ENCODE measurements at regions not wholly inside any gene's neighbourhood (a gene's known extent, or its start where the extent isn't known, plus 50 kb on each side); places are given as distances from the start of the nearest gene placed in this dataset.

DNA sequence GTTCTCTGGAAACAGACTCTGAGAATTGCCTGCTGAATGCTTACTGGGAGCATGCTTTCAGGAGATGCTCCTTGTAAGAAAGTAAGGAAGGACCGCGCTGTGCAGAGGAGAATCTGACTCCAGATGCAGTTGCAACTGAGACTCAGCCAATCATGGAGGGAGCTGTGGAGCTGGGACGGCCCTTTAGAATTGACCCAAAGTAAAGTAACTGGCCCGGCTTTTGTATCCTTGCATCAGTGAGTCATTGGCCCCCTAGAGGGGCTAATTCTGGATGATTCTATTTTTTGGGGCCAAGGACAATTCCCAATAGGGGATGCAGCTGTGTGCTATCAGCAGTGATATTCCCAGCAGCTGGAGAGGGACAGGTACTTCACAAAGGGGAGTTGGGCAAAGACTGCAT lies 170.4 kb downstream of the PTEN start:
- no peak overlapping the region for H3K4me3 ChIP-seq (ENCODE audit: low read depth, low read length)

DNA sequence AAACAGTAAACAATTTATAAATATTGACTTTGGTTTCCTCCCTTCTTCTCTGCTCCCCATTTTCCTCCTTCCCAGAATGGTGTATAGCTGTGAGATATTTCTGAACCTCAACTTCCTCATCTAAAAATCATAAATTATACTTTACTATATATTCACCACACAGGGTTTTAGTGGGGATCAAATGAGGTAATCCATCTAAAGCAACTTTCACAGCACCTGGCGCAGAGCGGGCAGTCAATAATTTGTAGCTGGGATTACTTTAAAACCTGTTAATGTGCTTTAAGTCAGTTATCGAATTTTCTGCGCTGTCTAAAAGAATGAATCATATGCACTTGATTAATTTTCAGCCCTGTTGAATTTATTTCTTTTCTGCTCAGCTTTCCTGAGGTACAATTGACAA lies 172.7 kb downstream of the PTEN start:
- H3K4me3 ChIP-seq (ENCODE audit: low read depth, low read length), result no peak overlapping the region
- TF ChIP-seq, protein P1, sequence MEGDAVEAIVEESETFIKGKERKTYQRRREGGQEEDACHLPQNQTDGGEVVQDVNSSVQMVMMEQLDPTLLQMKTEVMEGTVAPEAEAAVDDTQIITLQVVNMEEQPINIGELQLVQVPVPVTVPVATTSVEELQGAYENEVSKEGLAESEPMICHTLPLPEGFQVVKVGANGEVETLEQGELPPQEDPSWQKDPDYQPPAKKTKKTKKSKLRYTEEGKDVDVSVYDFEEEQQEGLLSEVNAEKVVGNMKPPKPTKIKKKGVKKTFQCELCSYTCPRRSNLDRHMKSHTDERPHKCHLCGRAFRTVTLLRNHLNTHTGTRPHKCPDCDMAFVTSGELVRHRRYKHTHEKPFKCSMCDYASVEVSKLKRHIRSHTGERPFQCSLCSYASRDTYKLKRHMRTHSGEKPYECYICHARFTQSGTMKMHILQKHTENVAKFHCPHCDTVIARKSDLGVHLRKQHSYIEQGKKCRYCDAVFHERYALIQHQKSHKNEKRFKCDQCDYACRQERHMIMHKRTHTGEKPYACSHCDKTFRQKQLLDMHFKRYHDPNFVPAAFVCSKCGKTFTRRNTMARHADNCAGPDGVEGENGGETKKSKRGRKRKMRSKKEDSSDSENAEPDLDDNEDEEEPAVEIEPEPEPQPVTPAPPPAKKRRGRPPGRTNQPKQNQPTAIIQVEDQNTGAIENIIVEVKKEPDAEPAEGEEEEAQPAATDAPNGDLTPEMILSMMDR (IDR thresholded peaks at IDR 0.05; ENCODE audit: control insufficient read depth, extremely low read depth, insufficient read depth), result no peak
- no peak for DNase-seq (ENCODE audit: low read depth)

More for the DNA sequence above, 170.4 kb downstream of the PTEN start:
- no peak for DNase-seq (ENCODE audit: low read depth)
- TF ChIP-seq, protein P1 (IDR thresholded peaks at IDR 0.05; ENCODE audit: control insufficient read depth, extremely low read depth, insufficient read depth), result no peak

DNA sequence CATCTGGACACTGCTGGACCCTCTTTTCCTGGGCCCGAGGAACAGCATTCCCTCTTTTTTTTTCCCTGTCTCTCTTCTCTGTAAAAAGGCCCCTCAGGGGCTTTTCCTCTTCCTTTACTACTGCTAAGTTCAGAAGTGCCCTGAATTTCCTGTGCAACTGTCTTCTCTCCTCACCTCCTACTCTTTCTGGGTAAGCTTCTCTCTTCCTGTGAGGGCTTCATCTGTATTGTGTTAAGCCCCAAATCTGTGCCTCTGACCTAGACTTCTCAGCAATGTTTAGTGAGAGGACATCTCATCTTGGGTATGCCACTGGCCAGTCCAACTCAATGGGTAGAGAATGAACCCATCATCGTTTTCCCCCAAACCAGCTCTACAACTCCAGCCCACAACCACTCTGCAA lies 174.2 kb downstream of the PTEN start:
- H3K4me3 ChIP-seq (ENCODE audit: low read depth, low read length), result no peak overlapping the region
- DNase-seq (ENCODE audit: low read depth), result no peak
- TF ChIP-seq, protein P1 (IDR thresholded peaks at IDR 0.05; ENCODE audit: control insufficient read depth, extremely low read depth, insufficient read depth), result no peak

DNA sequence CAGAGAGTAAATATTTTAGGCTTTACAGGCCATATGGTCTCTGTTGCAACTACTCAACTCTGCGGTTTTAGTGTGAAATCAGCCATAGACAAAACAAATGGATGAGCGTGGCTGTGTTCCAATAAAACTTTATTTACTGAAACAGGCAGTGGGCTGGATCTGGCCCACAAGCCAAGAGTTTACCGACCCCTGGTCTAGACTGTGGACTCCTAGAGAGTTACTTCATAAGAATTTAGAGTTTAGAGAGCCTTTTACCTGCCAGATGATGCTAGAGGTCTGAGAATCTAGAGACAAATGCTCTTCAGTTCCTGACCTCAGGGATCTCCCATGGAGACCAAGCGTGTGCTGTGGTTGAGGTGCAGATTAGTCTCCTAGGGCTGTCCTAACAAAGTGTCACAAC lies 174.8 kb downstream of the PTEN start:
- H3K4me3 ChIP-seq (ENCODE audit: low read depth, low read length), result no peak overlapping the region
- no peak for DNase-seq (ENCODE audit: low read depth)
- TF ChIP-seq, protein P1 (IDR thresholded peaks at IDR 0.05; ENCODE audit: control insufficient read depth, extremely low read depth, insufficient read depth), result no peak

DNA sequence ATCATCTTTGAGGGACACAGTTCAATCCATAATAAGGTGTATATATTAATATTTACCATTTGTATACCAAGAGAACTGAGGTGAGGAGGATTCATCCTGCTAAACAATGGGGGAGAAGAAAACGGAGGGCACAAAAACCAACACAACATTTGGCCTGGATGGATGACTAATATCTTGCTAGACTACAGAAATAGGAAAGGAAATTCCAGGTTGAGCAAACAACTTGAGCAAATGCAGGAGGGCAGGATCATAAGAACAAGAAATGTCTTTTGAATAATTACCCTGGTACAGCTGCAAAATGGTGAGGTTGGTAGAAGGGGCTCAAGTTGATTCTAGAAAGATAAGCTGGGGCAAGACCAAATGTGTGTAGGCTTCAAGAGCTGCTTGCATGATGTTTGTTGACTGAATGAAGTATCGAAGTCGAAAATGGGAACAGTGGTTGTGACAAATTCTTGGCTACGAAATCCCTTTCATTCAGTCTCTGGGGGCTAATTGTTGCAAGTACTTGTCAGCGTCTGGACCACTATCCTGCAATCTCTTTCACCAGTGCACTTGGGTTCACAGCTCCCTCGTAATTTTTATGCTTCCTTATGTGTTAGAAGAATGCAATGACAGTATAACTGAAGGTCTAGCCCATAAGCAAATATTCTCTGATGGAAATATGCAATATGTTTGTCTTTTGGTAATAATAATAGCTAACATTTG lies 176.2 kb downstream of the PTEN start:
- TF ChIP-seq, protein P1 (IDR thresholded peaks at IDR 0.05; ENCODE audit: control insufficient read depth, extremely low read depth, insufficient read depth), result no peak
- no peak overlapping the region for H3K4me3 ChIP-seq (ENCODE audit: low read depth, low read length)
- DNase-seq (ENCODE audit: low read depth), result no peak

DNA sequence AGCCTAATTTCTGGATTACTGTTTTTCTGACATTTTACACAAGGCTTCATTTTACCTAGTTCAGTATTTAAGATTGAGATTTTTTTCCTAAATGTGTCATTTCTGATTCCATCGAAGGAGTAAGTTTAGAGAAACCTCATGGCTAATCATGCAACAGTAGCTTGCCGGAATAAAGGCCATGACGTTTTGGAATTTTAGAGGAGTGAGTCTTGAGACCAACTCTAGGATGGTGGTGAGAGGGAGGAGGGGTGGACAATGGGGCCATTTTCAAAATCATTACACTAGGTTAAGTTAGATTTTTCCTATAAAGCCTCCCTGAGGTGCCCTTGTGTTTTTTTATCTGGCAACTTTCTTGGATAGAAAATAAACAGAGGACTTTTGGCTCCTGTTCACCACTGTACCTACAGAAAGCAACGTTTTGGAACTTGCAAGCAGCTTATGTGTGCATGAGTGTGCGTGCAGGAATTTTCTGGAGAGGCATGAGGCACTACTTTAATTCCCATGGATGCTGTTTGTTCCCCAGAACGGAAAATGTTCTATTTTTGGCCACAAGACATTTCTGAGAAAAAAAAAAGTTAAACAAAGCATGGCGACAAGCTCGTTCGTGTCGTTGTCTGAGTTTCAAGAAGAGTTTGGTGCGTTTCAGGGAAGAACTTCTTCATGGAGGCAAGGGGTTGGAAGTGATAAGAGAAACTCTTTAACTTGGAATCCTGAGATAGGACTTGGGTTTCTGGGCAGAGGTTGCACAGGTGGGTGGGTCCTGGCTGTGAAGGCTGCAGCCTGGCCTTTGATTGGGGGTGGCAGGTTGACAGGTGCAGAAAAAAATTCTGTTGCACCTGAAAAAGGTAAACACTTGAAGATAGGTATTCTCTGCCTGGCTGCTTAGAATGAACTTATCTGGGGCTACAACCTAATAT lies 178.1 kb downstream of the PTEN start:
- no peak for DNase-seq (ENCODE audit: low read depth)
- H3K4me3 ChIP-seq (ENCODE audit: low read depth, low read length), result no peak overlapping the region
- TF ChIP-seq, protein P1 (IDR thresholded peaks at IDR 0.05; ENCODE audit: control insufficient read depth, extremely low read depth, insufficient read depth), result no peak

All from LNCaP clone FGC (cell line).